IPS-11a (cell line): ENCODE measurements at regions not wholly inside any gene's neighbourhood (a gene's known extent, or its start where the extent isn't known, plus 50 kb on each side); places are given as distances from the start of the nearest gene placed in this dataset.

Experiments
- H3K4me3 ChIP-seq: one replicate; pipeline ENCODE4 v1.5.1; 2013; ENCODE audit warnings: low read depth, low read length, control low read depth

GRCh38 chr13:99027661-99028425 is 50.0 kb upstream of the DOCK9 start:
- no peak overlapping the region for H3K4me3 ChIP-seq

- H3K4me3 ChIP-seq: no peak overlapping the region
These were observed 51.0 kb upstream of the DOCK9 start for GRCh38 chr13:99028890-99029289.

- H3K4me3 ChIP-seq: no peak overlapping the region
These were observed 51.7 kb upstream of the DOCK9 start for GRCh38 chr13:99029576-99029975.

GRCh38 chr13:99030326-99030725 is 52.5 kb upstream of the DOCK9 start:
- H3K4me3 ChIP-seq: no peak overlapping the region

GRCh38 chr13:99031832-99032231 is 54.0 kb upstream of the DOCK9 start:
- H3K4me3 ChIP-seq: no peak overlapping the region

- H3K4me3 ChIP-seq: no peak overlapping the region
These were observed 56.0 kb upstream of the DOCK9 start for GRCh38 chr13:99033814-99034213.

GRCh38 chr13:99034333-99035085 is 56.6 kb upstream of the DOCK9 start:
- no peak overlapping the region for H3K4me3 ChIP-seq

GRCh38 chr13:99035715-99036114 is 57.9 kb upstream of the DOCK9 start:
- no peak overlapping the region for H3K4me3 ChIP-seq

- H3K4me3 ChIP-seq: no peak overlapping the region
These were observed 59.9 kb upstream of the DOCK9 start for GRCh38 chr13:99037756-99038155.

GRCh38 chr13:99039718-99040280 is 61.9 kb upstream of the DOCK9 start:
- H3K4me3 ChIP-seq: no peak overlapping the region

- H3K4me3 ChIP-seq: no peak overlapping the region
These were observed 62.8 kb upstream of the DOCK9 start for GRCh38 chr13:99040536-99041131.

GRCh38 chr13:99041337-99041736 is 63.5 kb upstream of the DOCK9 start:
- no peak overlapping the region for H3K4me3 ChIP-seq

GRCh38 chr13:99041788-99042187 is 63.9 kb upstream of the DOCK9 start:
- no peak overlapping the region for H3K4me3 ChIP-seq

- no peak overlapping the region for H3K4me3 ChIP-seq
These were observed 64.8 kb upstream of the DOCK9 start for GRCh38 chr13:99042521-99043250.

- no peak overlapping the region for H3K4me3 ChIP-seq
These were observed 66.0 kb upstream of the DOCK9 start for GRCh38 chr13:99043831-99044231.

- no peak overlapping the region for H3K4me3 ChIP-seq
These were observed 66.9 kb upstream of the DOCK9 start for GRCh38 chr13:99044764-99045163.

GRCh38 chr13:99045396-99045795 is 67.5 kb upstream of the DOCK9 start:
- H3K4me3 ChIP-seq: no peak overlapping the region

- H3K4me3 ChIP-seq: no peak overlapping the region
These were observed 69.0 kb upstream of the DOCK9 start for GRCh38 chr13:99046851-99047250.

- no peak overlapping the region for H3K4me3 ChIP-seq
These were observed 73.2 kb upstream of the DOCK9 start for GRCh38 chr13:99050983-99051488.

GRCh38 chr13:99051768-99052455 is 74.0 kb upstream of the DOCK9 start:
- H3K4me3 ChIP-seq: no peak overlapping the region
